Stimulated activated CD8-positive, alpha-beta memory T cell treated with anti-CD3 and anti-CD28 coated beads, Interleukin-12 subunit alpha, Interleukin-12 subunit beta, amount 100 ng/mL, for 1 hour (primary cell): ENCODE measurements at regions not wholly inside any gene's neighbourhood (a gene's known extent, or its start where the extent isn't known, plus 50 kb on each side); places are given as distances from the start of the nearest gene placed in this dataset.
"Not testable (repeated sequence)": the region's sequence is repeated elsewhere in the genome, so short reads cannot be mapped to it uniquely, and the experiment has no call there.

Source experiments
- DNase-seq: peaks from one replicate; pipeline ENCODE4 v3.0.0-alpha.2; 2020; ENCODE audit warnings: low read depth

- DNase-seq = no peak
Measured at GRCh38 chr5:81826128-81826527, 75.2 kb upstream of the SSBP2 start.

- DNase-seq = no peak
Measured at GRCh38 chr5:81825237-81825636, 74.3 kb upstream of the SSBP2 start.

- DNase-seq = not testable (repeated sequence)
Measured at GRCh38 chr5:81823736-81824135, 72.8 kb upstream of the SSBP2 start.

GRCh38 chr5:81820863-81821262, 70.0 kb upstream of the SSBP2 start:
- no peak for DNase-seq

GRCh38 chr5:81820318-81820636, 69.4 kb upstream of the SSBP2 start:
- DNase-seq = no peak

GRCh38 chr5:81819556-81820317, 68.8 kb upstream of the SSBP2 start:
- DNase-seq = no peak

- DNase-seq = no peak
Measured at GRCh38 chr5:81817980-81818379, 67.1 kb upstream of the SSBP2 start.

- DNase-seq = no peak
Measured at GRCh38 chr5:81817086-81817485, 66.2 kb upstream of the SSBP2 start.

- DNase-seq = no peak
Measured at GRCh38 chr5:81815321-81815720, 64.4 kb upstream of the SSBP2 start.

GRCh38 chr5:81808106-81808505, 57.2 kb upstream of the SSBP2 start:
- no peak for DNase-seq

GRCh38 chr5:81805086-81805485, 54.2 kb upstream of the SSBP2 start:
- DNase-seq = no peak

- DNase-seq = no peak
Measured at GRCh38 chr5:81803812-81804211, 52.9 kb upstream of the SSBP2 start.

GRCh38 chr5:81802625-81803024, 51.7 kb upstream of the SSBP2 start:
- DNase-seq = no peak

GRCh38 chr5:81802020-81802419, 51.1 kb upstream of the SSBP2 start:
- DNase-seq = no peak

- DNase-seq = no peak
Measured at GRCh38 chr5:81800797-81801196, 49.9 kb upstream of the SSBP2 start.
